ENCODE measurements at regions not wholly inside any gene's neighbourhood (a gene's known extent, or its start where the extent isn't known, plus 50 kb on each side); places are given as distances from the start of the nearest gene placed in this dataset.

GRCh38 chr13:34076319-34076718, 258.4 kb downstream of the RFC3 start:
- Histone ChIP-seq H3K27ac (no peak overlapping the region), H3K4me3 (no peak overlapping the region)
- intact Hi-C loops (cut with DNase I), result loop anchor here (2.0 to 10.0 kb wide), 15 partner anchors 142 to 1088 kb away; no protein-coding TSS in a partner anchor

GRCh38 chr13:34076943-34077703, 259.2 kb downstream of the RFC3 start:
- H3K27ac ChIP-seq, result no peak overlapping the region
- peaks cover 0 to 17% (median 0%) of the 10 kb centered on the region in 12 donors for H3K9me3 ChIP-seq
- WGBS, 4 donors, result 13 to 25% (median 17%) methylated on average over 4 of the region's 4 CpGs
- no peaks in the 10 kb centered on the region for H3K36me3 ChIP-seq
- no peak for DNase-seq
- H3K4me1 ChIP-seq, result peaks cover 0 to 12% (median 3%) of the 10 kb centered on the region in 12 donors
- intact Hi-C loops (cut with DNase I), result loop anchor here (2.0 to 10.0 kb wide), 15 partner anchors 142 to 1088 kb away; no protein-coding TSS in a partner anchor
- H3K27me3 ChIP-seq, result no peaks in the 10 kb centered on the region
- ATAC-seq, result peak in 1 of 4 donors; percentile 46
- no peak for TF ChIP-seq POLR2A (IDR thresholded peaks at IDR 0.05)
- TF ChIP-seq CTCF (IDR thresholded peaks at IDR 0.05), result peak; percentile 34 to 79 (median 66)
- peak overlapping the region in 1 of 12 donors; percentile 24 for H3K4me3 ChIP-seq

More at GRCh38 chr13:34076319-34076718, 258.4 kb downstream of the RFC3 start:
- Histone ChIP-seq H3K4me1 (peaks cover 0 to 12% (median 3%) of the 10 kb centered on the region in 12 donors), H3K36me3 (no peaks in the 10 kb centered on the region), H3K9me3 (peaks cover 0 to 17% (median 0%) of the 10 kb centered on the region in 12 donors), H3K27me3 (no peaks in the 10 kb centered on the region)
- no peak for TF ChIP-seq POLR2A (IDR thresholded peaks at IDR 0.05)
- TF ChIP-seq CTCF (IDR thresholded peaks at IDR 0.05), result no peak
- ATAC-seq (no peak), DNase-seq (no peak)
- 95 to 100% (median 96%) methylated on average over 1 of the region's 1 CpG for WGBS, 4 donors

- ATAC-seq (no peak), DNase-seq (no peak)
- no peak for TF ChIP-seq CTCF (IDR thresholded peaks at IDR 0.05)
- no peak for TF ChIP-seq POLR2A (IDR thresholded peaks at IDR 0.05)
- no peaks in the 10 kb centered on the region for H3K36me3 ChIP-seq
- no peak overlapping the region for H3K27ac ChIP-seq
- 64 to 77% (median 68%) methylated on average over 2 of the region's 2 CpGs for WGBS, 4 donors
- H3K4me1 ChIP-seq, result peaks cover 0 to 12% (median 3%) of the 10 kb centered on the region in 12 donors
- no peak overlapping the region for H3K4me3 ChIP-seq
- H3K27me3 ChIP-seq, result no peaks in the 10 kb centered on the region
- intact Hi-C loops (cut with DNase I), result loop anchor here (5.0 to 10.0 kb wide), 11 partner anchors 146 to 1086 kb away; no protein-coding TSS in a partner anchor
- peaks cover 0 to 15% (median 0%) of the 10 kb centered on the region in 12 donors for H3K9me3 ChIP-seq
Observed at GRCh38 chr13:34078334-34078999, 260.5 kb downstream of the RFC3 start.

GRCh38 chr13:34085204-34085603, 267.3 kb downstream of the RFC3 start:
- no peak for DNase-seq
- ATAC-seq, result no peak
- Histone ChIP-seq H3K36me3 (no peaks in the 10 kb centered on the region), H3K9me3 (peaks cover 0 to 6% (median 0%) of the 10 kb centered on the region in 12 donors), H3K27me3 (no peaks in the 10 kb centered on the region), H3K27ac (no peak overlapping the region), H3K4me1 (no peaks in the 10 kb centered on the region), H3K4me3 (no peak overlapping the region)
- no peak for TF ChIP-seq POLR2A (IDR thresholded peaks at IDR 0.05)
- TF ChIP-seq CTCF (IDR thresholded peaks at IDR 0.05), result no peak
- 83 to 91% (median 89%) methylated on average over 2 of the region's 2 CpGs for WGBS, 4 donors
- intact Hi-C loops (cut with DNase I), result no loop called here

Data from heart left ventricle (tissue), 16 donors.